SKM-1 treated with dmso at 0.1 percent for 144 hours (cell line): ENCODE measurements at regions not wholly inside any gene's neighbourhood (a gene's known extent, or its start where the extent isn't known, plus 50 kb on each side); places are given as distances from the start of the nearest gene placed in this dataset.
"Not testable (repeated sequence)": the region's sequence is repeated elsewhere in the genome, so short reads cannot be mapped to it uniquely, and the experiment has no call there.

ENCODE experiments used
- DNase-seq: peaks from one replicate; lab custom pipeline; 2025; ENCODE audit not compliant: unreplicated experiment; lab: John Stamatoyannopoulos, UW

DNA sequence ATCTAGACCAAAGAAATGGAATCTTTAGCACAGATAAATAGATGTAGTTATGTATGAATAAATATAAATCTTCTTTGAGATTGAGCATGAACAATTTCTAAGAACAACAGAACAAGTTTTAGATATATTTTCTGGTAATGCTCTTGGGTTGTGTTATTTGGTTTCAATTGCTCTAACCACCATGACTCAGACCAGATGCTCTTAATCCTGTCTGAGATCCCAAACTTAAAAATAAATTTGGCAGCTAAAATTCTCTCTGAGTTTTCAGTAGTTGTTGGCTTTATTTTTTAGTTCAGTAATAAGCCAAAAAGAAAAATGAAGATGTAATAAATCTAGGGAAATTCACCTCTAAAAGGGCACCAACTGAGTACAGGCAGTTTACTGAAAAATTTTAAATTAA, 1693.4 kb downstream of the NCAM2 start:
- no peak for DNase-seq

DNA sequence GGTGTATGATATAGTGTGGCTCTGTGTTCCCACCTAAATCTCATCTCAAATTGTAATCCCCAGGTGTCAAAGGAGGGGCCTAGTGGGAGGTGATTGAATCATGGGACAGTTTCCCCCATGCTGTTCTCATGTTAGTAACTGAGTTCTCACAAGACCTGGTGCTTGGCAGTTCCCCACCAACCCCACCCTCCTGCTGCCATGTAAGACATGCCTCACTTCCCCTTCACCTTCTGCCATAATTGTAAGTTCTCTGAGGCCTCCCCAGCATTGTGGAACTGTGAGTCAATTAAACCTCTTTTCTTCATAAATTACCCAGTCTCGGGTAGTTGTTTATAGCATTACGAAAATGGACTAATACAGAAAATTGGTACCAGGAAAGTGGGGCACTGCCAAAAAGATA, 1705.3 kb downstream of the NCAM2 start:
- DNase-seq: no peak

DNA sequence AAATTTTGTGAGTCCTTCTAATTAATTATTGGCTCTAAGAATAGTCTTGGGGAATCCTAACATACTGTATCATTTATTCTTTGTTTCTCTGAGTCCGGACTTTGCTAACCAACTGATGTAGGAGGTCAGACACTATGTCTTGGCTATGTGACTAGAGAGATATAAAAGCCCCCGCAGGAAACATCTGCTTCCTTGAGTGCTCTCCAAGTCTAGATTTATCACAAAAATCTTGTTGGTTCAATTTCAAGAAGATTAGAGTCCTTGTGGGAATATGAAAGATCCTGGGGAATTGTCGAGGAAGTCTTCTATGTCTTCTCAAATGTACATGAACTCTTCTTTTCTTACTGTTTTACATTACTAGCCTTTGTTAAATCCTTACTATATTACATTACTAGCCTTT, 1712.5 kb downstream of the NCAM2 start:
- DNase-seq: no peak

- DNase-seq: no peak
Observed at GRCh38 chr21:22711636-22712035, 1713.4 kb downstream of the NCAM2 start.

DNA sequence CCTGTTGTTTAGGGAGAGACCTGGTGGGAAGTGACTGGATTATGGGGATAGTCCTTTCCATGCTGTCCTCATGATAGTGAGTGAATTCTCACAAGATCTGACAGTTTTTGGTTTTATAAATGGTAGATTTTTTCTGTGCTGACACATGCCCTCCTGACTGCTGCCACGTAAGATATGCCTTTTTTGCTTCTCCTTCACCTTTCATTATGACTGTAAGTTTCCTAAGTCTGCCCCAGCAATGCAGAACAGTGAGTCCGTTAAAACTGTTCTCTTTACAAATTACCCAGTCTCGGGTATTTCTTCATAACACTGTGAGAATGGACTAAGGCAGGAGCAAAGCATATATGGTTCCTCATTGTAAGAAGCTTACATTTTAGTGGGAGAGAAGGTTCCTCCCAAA, 1727.2 kb downstream of the NCAM2 start:
- DNase-seq: no peak

GRCh38 chr21:22728091-22728490, 1729.9 kb downstream of the NCAM2 start:
- no peak for DNase-seq

DNA sequence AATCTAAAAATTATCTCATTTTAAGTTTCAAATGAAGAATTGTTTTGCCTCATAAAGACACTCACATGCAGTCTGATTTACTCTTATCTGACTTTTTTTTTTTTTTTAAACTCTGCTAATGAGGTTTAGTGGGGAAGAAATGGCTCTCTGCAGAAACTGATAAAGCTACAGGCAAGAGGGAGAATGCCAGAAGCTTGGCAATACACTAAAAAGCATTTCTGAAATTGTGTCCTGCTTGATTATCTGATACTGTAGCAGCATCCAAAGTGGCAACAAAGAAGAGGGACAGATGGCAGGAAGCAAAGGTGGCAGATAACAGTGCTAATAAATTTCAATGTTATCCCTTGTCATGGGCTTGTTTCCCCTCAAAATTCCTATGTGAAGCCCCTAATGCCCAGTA, 1744.9 kb downstream of the NCAM2 start:
- DNase-seq: no peak

DNA sequence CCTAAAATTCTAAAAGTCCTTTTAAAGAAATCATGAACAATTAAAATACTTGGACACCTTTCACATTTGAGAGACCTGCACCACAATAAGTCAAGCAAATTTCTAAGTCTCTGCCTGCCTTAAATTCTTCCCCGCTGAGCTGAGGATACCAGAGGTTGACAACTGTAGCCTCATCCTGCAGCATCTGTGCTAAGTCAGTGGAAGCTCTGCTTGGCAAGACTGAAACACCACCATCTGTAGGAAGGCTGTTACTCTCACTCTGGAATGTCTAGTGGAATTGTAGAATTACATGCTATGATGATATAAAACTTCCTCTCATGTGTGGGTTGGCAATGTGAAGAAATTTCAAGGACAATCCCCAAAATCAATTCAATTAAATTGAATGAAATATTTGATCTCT, 1756.5 kb downstream of the NCAM2 start:
- no peak for DNase-seq

DNA sequence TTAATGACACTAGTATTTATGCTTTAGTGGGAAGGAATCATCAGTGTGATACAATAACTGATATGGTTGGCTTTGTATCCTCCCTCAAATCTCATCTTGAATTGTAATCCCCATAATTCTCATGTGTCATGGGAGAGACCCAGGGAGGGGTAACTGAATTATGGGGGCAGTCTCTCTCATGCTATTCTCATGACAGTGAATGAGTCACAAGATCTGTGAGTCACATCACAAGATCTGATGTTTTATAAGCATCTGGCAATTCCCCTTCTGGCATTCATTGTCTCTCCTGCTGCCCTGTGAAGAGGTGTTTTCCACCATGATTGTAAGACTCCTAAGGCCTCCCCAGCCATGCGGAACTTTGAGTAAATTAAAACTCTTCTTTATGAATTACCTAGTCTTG, 1760.3 kb downstream of the NCAM2 start:
- no peak for DNase-seq

GRCh38 chr21:22762463-22762862, 1764.3 kb downstream of the NCAM2 start:
- no peak for DNase-seq

DNA sequence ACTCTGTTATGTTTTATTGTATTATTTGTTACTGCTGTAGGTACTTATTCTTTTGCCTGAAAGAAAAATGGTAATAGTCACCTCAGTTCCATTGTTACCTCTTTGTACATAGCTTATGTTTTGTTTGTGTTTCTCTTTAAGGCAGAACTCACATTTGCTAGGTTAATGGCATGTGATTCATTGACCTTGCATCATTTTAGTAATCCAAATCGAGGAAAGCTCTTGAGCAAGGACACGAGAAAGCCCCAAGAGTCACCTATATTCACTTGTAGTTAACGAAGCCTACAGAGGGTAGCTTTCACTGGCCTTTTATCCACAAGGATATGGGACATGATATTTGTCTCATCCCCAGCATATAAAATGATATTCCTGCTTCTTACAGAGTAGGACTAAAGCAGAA, 1765.2 kb downstream of the NCAM2 start:
- DNase-seq: no peak

- DNase-seq: no peak
Observed at GRCh38 chr21:22764222-22764621, 1766.0 kb downstream of the NCAM2 start.

DNA sequence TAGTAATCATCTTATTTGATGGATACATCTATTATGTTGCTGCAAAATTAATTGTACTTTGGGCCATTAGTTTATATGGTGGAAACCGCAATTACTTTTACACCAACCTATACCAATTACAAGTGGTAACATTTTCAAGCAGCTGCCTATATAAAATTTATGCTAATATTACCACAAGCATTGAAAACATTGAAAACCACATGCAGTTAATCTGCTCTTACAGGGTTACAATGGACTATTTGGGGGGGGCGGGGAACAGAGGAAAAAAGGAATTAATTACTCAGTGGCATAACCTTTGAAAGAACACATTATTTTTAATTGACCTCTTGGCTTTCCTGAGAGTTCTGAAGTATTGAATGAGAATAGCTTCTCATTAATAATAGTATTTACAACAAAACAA, 1793.2 kb downstream of the NCAM2 start:
- DNase-seq: no peak

- DNase-seq: peak; percentile 41
Observed at GRCh38 chr21:22791986-22792560, 1793.9 kb downstream of the NCAM2 start.

DNA sequence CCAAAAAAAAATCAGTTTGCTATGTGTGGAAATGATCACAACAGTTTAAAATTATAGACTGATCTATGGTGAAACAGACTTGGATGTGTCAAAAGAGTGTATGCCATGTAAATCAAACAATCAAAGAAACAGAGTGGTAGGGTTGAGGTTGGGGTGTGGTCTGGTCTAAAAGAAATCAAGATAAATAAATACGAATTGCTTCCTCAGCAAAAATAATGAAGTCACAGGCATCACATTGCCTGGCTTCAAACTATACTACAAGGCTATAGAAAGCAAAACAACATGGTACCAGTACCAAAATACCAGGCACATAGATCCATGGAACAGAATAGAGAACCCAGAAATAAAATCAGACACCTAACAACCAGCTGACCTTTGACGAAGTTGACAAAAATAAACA, 1796.9 kb downstream of the NCAM2 start:
- no peak for DNase-seq

DNA sequence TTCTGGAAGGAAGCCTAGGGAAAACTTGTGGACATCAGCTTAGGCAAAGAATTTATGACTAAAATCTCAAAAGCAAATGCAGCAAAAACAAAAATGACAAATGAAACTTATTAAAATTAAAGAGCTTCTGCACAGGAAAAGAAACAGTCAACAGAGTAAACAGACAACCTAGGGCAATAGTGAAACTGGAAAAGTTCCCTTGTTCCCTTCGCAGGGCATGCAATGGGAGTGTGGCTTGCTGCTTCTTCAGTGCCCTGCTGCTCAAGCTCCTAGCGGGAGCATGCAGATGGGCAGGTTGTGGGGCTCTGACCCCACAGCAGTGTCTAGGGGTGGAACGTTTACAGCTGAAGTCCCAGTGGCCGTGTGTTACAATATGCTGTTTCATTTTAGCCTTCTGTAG, 1797.4 kb downstream of the NCAM2 start:
- no peak for DNase-seq

- DNase-seq: no peak
Observed at GRCh38 chr21:22796147-22796546, 1797.9 kb downstream of the NCAM2 start.

DNA sequence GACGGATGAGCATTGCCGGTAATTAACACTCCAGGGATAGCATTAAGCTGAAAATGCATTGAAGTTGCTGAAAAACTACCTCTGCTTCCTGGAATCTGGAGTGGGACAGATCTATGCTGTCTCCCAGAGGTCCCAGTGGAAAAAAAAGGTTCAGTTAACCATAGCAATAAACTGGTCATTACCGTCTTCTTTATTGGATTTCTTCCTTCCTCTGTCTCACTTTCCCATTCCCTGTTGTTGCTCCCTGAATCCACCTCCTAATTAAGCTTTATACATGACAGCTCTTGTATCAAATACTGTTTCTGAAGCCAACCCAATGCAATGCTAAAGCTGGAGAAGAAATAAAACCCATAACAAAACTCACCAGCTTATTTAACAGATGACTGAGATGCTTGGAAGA, 1805.9 kb downstream of the NCAM2 start:
- no peak for DNase-seq

DNA sequence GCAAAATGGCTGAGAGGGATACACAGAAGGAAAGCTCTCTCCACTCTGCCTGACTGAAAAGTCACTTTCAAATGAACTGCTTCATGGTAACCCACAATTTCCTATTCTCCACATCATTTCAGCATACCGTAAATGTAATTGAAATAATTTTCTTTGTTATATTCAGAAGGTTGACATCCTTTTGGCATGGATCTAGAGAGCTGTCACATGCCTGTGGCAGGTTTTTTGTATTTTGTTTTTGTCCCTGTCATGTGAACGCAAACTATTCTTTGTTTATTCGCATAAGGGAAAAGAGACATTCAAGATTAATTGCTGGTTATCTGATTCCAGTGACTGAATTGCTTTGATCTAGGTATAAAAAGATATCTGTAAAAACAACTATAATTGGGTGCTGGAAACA, 1808.1 kb downstream of the NCAM2 start:
- no peak for DNase-seq

- no peak for DNase-seq
Observed at GRCh38 chr21:22813201-22813600, 1815.0 kb downstream of the NCAM2 start.

DNA sequence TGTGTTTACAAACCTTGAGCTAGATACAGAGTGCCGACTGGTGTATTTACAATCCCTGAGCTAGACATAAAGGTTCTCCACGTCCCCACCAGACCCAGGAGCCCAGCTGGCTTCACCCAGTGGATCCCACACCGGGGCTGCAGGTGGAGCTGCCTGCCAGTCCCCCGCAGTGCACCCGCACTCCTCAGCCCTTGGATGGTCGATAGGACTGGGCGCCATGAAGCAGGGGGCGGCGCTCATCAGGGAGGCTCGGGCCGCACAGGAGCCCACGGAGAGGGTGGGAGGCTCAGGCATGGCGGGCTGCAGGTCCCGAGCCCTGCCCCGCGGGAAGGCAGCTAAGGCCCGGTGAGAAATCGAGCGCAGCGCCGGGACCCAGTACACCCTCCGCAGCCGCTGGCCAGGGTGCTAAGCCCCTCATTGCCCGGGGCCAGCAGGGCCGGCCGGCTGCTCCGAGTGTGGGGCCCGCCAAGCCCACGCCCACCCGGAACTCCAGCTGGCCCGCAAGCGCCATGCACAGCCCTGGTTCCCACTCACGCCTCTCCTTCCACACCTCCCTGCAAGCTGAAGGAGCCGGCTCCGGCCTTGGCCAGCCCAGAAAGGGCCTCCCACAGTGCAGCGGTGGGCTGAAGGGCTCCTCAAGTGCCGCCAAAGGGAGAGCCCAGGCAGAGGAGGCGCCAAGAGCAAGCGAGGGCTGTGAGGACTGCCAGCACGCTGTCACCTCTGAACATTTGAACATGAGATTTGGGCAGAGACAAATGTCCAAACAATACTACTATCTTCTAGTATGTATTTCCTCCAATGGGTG, 1820.7 kb downstream of the NCAM2 start:
- not testable (repeated sequence) for DNase-seq

DNA sequence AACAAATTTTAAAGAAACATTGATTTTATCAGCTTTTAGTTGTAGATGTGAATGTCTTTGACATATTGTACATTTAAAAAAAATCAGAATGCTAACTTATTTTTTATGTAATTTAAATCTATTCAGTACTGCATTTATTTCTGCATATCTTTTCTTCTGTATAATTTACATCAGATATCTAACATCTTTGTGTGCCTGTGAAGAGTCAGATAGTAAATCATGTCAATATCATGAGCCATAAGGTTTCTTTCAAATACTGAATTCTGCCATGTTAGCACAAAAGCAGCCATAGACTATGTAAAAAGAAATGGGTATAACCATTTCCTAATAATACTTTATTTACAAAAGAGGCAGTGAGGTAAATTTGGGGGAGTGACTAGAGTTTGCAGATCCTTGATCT, 1829.2 kb downstream of the NCAM2 start:
- DNase-seq: no peak

DNA sequence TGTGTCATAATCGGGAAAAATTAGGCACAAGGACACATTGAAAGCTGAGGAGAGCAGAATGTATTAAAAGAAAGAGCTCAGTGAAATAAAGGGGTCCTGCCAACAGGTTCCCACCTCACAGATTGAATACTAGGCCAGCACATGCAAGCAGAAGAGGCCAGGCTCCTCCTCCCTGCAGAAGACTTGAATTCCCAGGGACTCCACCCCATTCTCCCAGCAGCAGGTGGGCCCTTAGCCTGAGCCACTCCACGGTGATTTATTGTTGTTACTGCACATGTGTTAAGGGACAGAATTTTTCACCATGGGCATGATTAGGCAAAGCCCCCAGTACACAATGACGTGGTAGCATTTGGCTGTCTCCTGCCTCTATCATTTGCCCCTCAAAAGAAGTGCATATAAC, 1844.7 kb downstream of the NCAM2 start:
- DNase-seq: no peak
